DMS 273 (cell line): ENCODE measurements at regions not wholly inside any gene's neighbourhood (a gene's known extent, or its start where the extent isn't known, plus 50 kb on each side); places are given as distances from the start of the nearest gene placed in this dataset.
"Not testable (repeated sequence)": the region's sequence is repeated elsewhere in the genome, so short reads cannot be mapped to it uniquely, and the experiment has no call there.

Experiments
- DNase-seq: peaks from one replicate; lab custom pipeline; 2025; ENCODE audit not compliant: unreplicated experiment; lab: John Stamatoyannopoulos, UW

GRCh38 chr14:106401316-106401715, 874.9 kb downstream of the TMEM121 start:
- not testable (repeated sequence) for DNase-seq

DNA sequence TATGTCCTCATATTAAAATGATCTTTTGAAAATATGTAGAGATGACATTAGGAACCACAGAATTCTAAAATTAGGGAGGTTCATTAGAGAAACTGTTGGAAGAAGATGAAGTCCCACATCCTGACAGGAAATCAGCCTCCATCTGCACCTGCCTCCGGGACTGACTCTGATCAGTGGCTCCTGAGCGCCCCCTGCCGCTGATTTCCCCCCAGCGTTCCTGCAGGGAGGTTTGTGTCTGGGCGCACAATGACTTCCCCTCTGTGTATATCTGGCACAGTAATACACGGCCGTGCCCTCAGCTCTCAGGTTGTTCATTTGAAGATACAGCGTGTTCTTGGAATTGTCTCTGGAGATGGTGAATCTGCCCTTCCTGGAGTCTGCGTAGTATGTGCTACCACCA, 883.8 kb downstream of the TMEM121 start:
- DNase-seq = not testable (repeated sequence)

DNA sequence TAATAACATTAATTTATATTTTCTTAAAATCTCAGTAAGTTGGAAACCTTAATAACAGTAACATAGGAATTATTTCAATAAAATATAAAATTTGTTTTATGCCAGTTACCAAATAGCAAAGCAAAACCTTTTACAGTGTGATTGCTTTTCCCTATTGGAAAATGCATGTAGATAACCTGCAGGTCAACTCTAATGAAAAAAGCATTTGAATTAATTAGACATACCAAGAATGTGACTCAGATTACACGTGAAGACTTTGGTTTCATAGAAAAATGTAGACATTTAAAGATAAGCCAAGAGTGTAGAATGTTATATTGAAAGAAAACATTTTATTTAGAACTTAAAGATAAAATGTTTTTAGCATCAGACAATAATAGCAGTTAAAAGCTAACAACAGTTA, 888.1 kb downstream of the TMEM121 start:
- no peak for DNase-seq

DNA sequence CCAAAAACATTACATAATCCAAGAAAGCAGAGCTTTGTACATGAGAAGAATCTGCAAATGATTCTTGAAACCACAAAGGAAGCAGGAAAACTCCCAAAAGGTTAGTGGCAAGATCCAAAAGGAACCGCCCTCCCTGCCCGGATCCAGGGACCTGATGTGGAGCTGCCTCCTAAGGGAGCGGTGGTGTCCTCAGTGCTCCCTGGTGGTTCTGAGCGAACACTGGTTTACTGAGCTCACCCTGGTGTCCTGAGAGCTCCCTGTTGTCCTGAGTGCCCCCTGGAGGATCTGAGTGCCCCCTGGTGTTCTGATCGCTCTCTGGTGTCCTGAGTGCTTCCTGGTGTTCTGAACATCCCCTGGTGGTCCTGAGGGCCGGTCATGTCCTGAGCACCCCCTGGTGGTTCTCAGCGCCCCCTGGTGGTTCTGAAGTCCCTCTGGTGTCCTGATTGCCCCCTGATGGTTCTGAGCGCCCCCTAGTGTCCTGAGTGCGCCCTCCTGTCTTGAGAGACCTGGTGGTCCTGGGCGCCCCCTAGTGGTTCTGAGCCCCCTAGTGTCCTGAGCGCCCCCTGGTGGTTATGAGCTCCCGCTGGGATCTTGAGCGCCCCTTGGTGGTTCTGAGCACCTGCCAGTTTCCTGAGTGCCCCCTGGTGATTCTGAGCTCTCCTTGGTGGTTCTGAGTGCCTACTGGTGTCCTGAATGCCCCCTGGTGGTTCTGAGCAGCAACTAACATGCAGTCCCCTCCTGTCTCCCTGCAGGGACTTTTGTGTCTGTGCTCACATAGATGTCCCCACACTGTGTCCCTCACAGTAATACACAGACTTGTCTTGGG, 891.1 kb downstream of the TMEM121 start:
- peak; percentile 83 for DNase-seq

DNA sequence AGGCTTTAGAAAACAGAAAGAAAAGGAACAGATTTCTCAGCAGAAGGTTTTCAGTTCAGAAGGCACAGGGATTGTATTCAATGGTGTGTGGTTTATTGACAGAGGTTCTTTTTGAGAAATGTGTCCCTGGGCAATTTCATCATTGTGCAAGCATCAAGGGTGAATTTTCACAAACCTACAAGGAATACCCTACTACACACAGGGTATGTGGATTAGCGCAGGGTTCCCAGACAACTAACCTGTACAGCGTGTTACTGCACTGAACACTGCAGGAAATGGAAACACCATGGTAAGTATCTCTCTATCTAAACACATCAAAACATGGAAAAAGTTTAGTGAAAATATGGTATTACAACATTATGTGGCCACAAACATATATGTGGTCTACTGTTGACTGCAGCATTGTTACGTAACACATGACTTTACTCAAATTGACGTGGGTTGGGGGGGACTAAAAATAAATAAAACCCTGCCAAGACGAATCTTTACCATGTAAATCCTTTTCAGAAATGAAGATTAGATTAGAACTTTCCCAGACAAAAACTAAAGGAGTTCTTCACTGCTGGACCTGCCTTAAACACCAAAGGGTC, 893.1 kb downstream of the TMEM121 start:
- no peak for DNase-seq

DNA sequence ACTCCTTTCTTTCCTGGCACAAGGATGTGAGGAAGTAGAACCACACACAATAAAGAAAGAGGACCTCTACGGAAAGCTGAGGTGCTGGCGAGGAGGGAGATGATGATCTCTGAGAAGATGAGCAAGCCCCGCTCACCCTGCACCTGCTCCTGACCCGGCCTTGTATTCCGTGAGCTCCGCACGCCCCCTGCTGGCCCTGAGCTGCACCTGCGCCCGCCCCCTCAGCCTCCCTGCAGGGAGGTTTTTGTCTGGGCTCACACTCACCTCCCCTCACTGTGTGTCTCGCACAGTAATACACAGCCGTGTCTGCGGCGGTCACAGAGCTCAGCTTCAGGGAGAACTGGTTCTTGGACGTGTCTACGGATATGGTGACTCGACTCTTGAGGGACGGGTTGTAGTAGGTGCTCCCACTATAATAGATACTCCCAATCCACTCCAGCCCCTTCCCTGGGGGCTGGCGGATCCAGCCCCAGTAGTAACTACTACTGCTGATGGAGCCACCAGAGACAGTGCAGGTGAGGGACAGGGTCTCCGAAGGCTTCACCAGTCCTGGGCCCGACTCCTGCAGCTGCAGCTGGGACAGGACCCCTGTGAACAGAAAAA, 895.1 kb downstream of the TMEM121 start:
- peak; percentile 6 for DNase-seq

GRCh38 chr14:106422066-106422465, 895.7 kb downstream of the TMEM121 start:
- DNase-seq = no peak

- DNase-seq = not testable (repeated sequence)
Measured at GRCh38 chr14:106425150-106425549, 898.8 kb downstream of the TMEM121 start.

- DNase-seq = peak; percentile 53
Measured at GRCh38 chr14:106436310-106436905, 910.0 kb downstream of the TMEM121 start.

DNA sequence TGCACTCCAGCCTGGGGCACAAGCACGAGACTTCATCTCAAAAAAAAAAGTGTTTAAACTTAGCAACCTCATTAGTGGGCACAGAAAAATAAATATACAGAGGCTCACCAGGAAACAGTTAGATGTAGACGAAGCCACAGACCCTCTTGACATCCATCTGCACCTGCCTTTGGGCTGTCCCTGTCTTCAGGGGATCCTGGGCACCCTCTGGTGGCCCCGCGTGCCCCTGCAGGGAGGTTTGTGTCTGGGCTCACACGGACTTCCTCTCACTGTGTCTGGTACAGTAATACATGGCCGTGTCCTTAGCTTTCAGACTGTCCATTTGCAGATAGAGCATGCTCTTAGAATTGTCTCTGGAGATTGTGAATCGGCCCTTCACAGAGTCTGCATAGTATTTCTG, 916.5 kb downstream of the TMEM121 start:
- DNase-seq = peak; percentile 0

DNA sequence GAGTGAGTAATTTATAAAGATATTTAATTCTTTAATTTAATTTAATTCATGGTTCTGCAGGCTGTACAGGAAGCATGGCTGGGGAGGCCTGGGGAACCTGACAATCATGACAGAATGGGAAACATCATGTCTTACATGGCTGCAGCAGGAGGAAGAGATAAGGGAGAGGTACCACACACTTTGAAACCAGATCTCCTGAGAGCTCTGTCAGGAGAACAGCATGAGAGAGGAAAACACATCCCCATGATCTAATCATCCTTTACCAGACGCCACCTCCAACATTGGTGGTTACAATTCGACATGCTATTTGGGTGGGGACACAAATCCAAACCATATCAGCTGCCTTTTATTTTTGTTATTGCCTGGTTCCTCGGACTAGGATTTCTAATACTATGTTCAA, 928.6 kb downstream of the TMEM121 start:
- DNase-seq = no peak

DNA sequence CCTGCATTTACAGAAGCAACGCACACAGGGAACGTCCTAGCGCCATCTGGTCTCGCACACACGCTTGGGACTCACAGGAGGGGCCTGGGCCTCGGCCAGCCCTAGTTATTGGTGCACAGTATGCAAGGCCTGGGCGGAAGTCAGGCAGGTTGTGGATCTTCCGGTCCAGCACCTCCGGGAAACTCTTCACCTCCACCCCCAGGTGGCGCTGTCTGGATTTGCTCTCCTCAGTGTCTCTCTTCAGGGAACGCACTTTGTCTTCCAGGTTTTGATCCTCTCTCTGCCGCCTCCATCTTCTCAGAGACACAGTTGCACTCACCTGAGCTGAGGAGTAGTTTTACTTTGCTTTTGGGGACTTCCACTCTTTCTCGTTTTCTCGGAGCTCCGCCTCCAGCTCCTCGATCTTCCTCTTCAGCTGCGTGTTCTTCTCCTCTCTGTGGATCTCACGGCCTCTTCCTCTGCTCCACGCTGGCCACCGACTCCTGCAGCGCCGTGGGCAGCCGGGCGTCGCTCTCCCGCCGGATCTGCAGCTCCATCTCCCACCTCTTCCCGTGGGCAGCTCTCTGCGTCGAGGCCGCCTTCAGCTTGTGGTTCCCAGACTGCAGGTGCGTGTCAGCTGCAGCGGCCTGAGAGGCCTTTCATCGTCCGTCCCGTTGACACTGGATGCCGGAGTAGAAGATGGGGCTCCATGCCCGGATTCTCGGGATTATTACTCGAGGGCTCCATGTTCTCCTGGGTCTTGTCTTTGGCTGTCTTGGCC, 933.8 kb downstream of the TMEM121 start:
- peak; percentile 31 for DNase-seq

GRCh38 chr14:106460916-106461315, 934.5 kb downstream of the TMEM121 start:
- no peak for DNase-seq

GRCh38 chr14:106466483-106466882, 940.1 kb downstream of the TMEM121 start:
- DNase-seq = not testable (repeated sequence)

DNA sequence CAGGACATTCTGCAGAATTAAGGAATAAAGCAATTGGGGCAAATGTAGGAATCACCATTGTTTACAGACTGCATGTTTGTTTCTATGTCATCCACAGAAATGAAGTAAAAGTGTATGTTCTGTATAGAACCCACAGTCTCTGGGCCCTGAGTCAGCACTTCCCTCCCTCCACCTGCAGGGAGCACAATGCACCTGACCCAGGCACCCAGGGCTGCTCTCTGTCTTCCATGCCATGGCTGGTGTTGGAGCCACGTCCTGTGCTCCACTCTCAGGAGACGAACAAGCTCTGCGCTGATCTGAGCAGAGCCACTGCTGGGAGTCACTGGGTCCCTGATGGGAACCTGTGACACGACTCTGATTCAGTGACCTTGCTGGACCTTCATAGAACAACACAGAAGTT, 942.5 kb downstream of the TMEM121 start:
- not testable (repeated sequence) for DNase-seq

- DNase-seq = not testable (repeated sequence)
Measured at GRCh38 chr14:106470028-106470427, 943.6 kb downstream of the TMEM121 start.

DNA sequence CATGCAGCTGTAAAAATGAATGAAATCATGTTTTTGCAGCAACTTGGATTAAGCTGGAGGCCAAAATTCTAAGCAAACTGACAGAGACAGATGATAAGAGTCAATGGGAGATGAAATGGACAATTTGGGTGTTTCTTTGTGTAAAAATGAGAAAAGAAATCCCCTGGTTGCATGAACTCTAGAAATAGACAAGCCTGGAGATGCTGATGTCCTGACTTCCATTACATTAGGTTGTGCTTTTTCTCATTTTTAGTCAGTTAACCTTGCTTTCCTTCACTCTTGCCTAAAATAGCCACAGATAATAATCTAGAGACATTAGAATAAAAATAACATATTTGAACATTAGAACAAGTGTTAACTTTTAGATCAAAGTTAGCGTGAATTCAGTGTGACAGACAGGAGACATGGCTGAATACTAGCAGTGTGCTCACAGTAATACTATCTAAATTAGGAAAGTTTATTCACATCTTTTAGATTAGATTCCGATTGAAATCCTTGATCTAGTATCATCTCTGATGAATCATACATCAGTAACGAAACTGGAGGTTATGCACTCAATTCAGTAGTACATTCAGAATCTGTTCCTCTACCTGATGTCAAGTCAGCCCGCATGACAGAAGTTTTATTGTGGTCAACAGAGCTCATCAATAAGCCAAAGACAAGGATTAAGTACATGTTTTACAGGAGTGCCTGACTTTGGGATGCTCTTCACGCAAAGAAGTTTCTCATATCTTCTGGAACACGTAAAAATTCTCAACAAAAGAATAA, 948.1 kb downstream of the TMEM121 start:
- DNase-seq = not testable (repeated sequence)

- not testable (repeated sequence) for DNase-seq
Measured at GRCh38 chr14:106475214-106475613, 948.8 kb downstream of the TMEM121 start.

GRCh38 chr14:106477600-106477999, 951.2 kb downstream of the TMEM121 start:
- not testable (repeated sequence) for DNase-seq

GRCh38 chr14:106480287-106480686, 953.9 kb downstream of the TMEM121 start:
- not testable (repeated sequence) for DNase-seq
